Skeletal muscle satellite cell (primary cell): ENCODE measurements at regions not wholly inside any gene's neighbourhood (a gene's known extent, or its start where the extent isn't known, plus 50 kb on each side); places are given as distances from the start of the nearest gene placed in this dataset.

Source experiments
- H3K27me3 ChIP-seq: 2 replicates; pipeline ENCODE4 v1.7.0; 2013; ENCODE audit warnings: low read length; ENCODE audit not compliant: control insufficient read depth, insufficient read depth
- H3K36me3 ChIP-seq: 2 replicates; pipeline ENCODE4 v1.7.0; 2013; ENCODE audit warnings: mild to moderate bottlenecking, control low read depth, low read length; ENCODE audit not compliant: insufficient read depth
- H3K4me1 ChIP-seq: 2 replicates; pipeline ENCODE4 v1.7.0; 2013; ENCODE audit warnings: low read length; ENCODE audit not compliant: control insufficient read depth, insufficient read depth
- H3K4me2 ChIP-seq: 2 replicates; pipeline ENCODE4 v1.7.0; 2013; ENCODE audit warnings: mild to moderate bottlenecking, low read length
- H3K4me3 ChIP-seq: 2 replicates; pipeline ENCODE4 v1.7.0; 2013; ENCODE audit warnings: low read length
- H3K9ac ChIP-seq: 2 replicates; pipeline ENCODE4 v1.7.0; 2013; ENCODE audit warnings: mild to moderate bottlenecking, low read depth, low read length, moderate library complexity
- H3K9me3 ChIP-seq: replicated peaks from 2 replicates; pipeline ENCODE4 v1.7.0; 2013; ENCODE audit warnings: mild to moderate bottlenecking, control low read depth, low read length

- Histone ChIP-seq H3K27me3 (peaks cover 2% of the 10 kb centered on the region), H3K9me3 (no peaks in the 10 kb centered on the region), H3K4me1 (no peaks in the 10 kb centered on the region), H3K4me3 (no peak overlapping the region), H3K36me3 (no peaks in the 10 kb centered on the region), H3K9ac (no peak overlapping the region), H3K4me2 (no peak overlapping the region)
Observed at GRCh38 chr13:39245688-39246087, 207.4 kb downstream of the NHLRC3 start.

GRCh38 chr13:39249982-39250381 is 211.7 kb downstream of the NHLRC3 start:
- Histone ChIP-seq H3K27me3 (no peaks in the 10 kb centered on the region), H3K4me1 (peaks cover 9% of the 10 kb centered on the region), H3K9ac (no peak overlapping the region), H3K36me3 (no peaks in the 10 kb centered on the region), H3K9me3 (no peaks in the 10 kb centered on the region), H3K4me2 (no peak overlapping the region), H3K4me3 (no peak overlapping the region)

GRCh38 chr13:39250440-39250839 is 212.2 kb downstream of the NHLRC3 start:
- Histone ChIP-seq H3K9me3 (no peaks in the 10 kb centered on the region), H3K4me3 (no peak overlapping the region), H3K4me1 (peaks cover 9% of the 10 kb centered on the region), H3K4me2 (no peak overlapping the region), H3K27me3 (no peaks in the 10 kb centered on the region), H3K9ac (no peak overlapping the region), H3K36me3 (no peaks in the 10 kb centered on the region)

GRCh38 chr13:39251340-39251739 is 213.1 kb downstream of the NHLRC3 start:
- Histone ChIP-seq H3K4me3 (no peak overlapping the region), H3K27me3 (no peaks in the 10 kb centered on the region), H3K9me3 (no peaks in the 10 kb centered on the region), H3K4me1 (peaks cover 9% of the 10 kb centered on the region), H3K9ac (no peak overlapping the region), H3K4me2 (no peak overlapping the region), H3K36me3 (no peaks in the 10 kb centered on the region)

GRCh38 chr13:39253774-39254173 is 215.5 kb downstream of the NHLRC3 start:
- Histone ChIP-seq H3K9me3 (no peaks in the 10 kb centered on the region), H3K9ac (no peak overlapping the region), H3K27me3 (no peaks in the 10 kb centered on the region), H3K4me2 (no peak overlapping the region), H3K4me3 (no peak overlapping the region), H3K36me3 (no peaks in the 10 kb centered on the region), H3K4me1 (peaks cover 9% of the 10 kb centered on the region)

GRCh38 chr13:39254601-39255000 is 216.3 kb downstream of the NHLRC3 start:
- Histone ChIP-seq H3K4me3 (no peak overlapping the region), H3K9me3 (no peaks in the 10 kb centered on the region), H3K4me2 (no peak overlapping the region), H3K27me3 (no peaks in the 10 kb centered on the region), H3K36me3 (no peaks in the 10 kb centered on the region), H3K4me1 (peaks cover 11% of the 10 kb centered on the region), H3K9ac (no peak overlapping the region)

GRCh38 chr13:39257642-39258041 is 219.4 kb downstream of the NHLRC3 start:
- no peaks in the 10 kb centered on the region for H3K27me3 ChIP-seq
- no peak overlapping the region for H3K9ac ChIP-seq
- no peak overlapping the region for H3K4me3 ChIP-seq
- no peaks in the 10 kb centered on the region for H3K36me3 ChIP-seq
- peaks cover 15% of the 10 kb centered on the region for H3K4me1 ChIP-seq
- no peak overlapping the region for H3K4me2 ChIP-seq
- H3K9me3 ChIP-seq = no peaks in the 10 kb centered on the region

- H3K4me2 ChIP-seq = no peak overlapping the region
- no peaks in the 10 kb centered on the region for H3K36me3 ChIP-seq
Observed at GRCh38 chr13:39259371-39260140, 221.3 kb downstream of the NHLRC3 start.

GRCh38 chr13:39263033-39263432 is 224.8 kb downstream of the NHLRC3 start:
- H3K4me2 ChIP-seq = no peak overlapping the region
- H3K9ac ChIP-seq = no peak overlapping the region
- H3K9me3 ChIP-seq = no peaks in the 10 kb centered on the region
- peaks cover 6% of the 10 kb centered on the region for H3K4me1 ChIP-seq
- H3K4me3 ChIP-seq = no peak overlapping the region
- no peaks in the 10 kb centered on the region for H3K27me3 ChIP-seq
- H3K36me3 ChIP-seq = no peaks in the 10 kb centered on the region

More at GRCh38 chr13:39259371-39260140, 221.3 kb downstream of the NHLRC3 start:
- Histone ChIP-seq H3K4me3 (no peak overlapping the region), H3K9ac (no peak overlapping the region), H3K27me3 (no peaks in the 10 kb centered on the region), H3K4me1 (peaks cover 6% of the 10 kb centered on the region), H3K9me3 (no peaks in the 10 kb centered on the region)

- peaks cover 6% of the 10 kb centered on the region for H3K4me1 ChIP-seq
- H3K9me3 ChIP-seq = no peaks in the 10 kb centered on the region
- no peak overlapping the region for H3K9ac ChIP-seq
- no peak overlapping the region for H3K4me3 ChIP-seq
- H3K27me3 ChIP-seq = no peaks in the 10 kb centered on the region
- H3K4me2 ChIP-seq = no peak overlapping the region
- H3K36me3 ChIP-seq = no peaks in the 10 kb centered on the region
Observed at GRCh38 chr13:39263531-39263930, 225.3 kb downstream of the NHLRC3 start.

GRCh38 chr13:39266426-39266825 is 228.2 kb downstream of the NHLRC3 start:
- Histone ChIP-seq H3K9ac (no peak overlapping the region), H3K36me3 (no peaks in the 10 kb centered on the region), H3K9me3 (no peaks in the 10 kb centered on the region), H3K27me3 (no peaks in the 10 kb centered on the region), H3K4me2 (no peak overlapping the region), H3K4me1 (no peaks in the 10 kb centered on the region), H3K4me3 (no peak overlapping the region)

- no peak overlapping the region for H3K4me3 ChIP-seq
- no peaks in the 10 kb centered on the region for H3K27me3 ChIP-seq
- H3K9me3 ChIP-seq = no peaks in the 10 kb centered on the region
- H3K9ac ChIP-seq = no peak overlapping the region
- no peaks in the 10 kb centered on the region for H3K4me1 ChIP-seq
- no peaks in the 10 kb centered on the region for H3K36me3 ChIP-seq
- no peak overlapping the region for H3K4me2 ChIP-seq
Observed at GRCh38 chr13:39268398-39268797, 230.1 kb downstream of the NHLRC3 start.
